K562 (cell line): ENCODE measurements at regions not wholly inside any gene's neighbourhood (a gene's known extent, or its start where the extent isn't known, plus 50 kb on each side); places are given as distances from the start of the nearest gene placed in this dataset.
A peak's percentile ranks its signal among the peaks of the same experiment; 100 is the strongest.

Experiments
- ATAC-seq: fragments of 200-7000 bp; cut with Tn5 transposase; 3 replicates; pipeline ENCODE4 v1.9.1; 2020; ENCODE audit warnings: moderate library complexity
- BruUV-seq: library from RNA; stranded (reverse); fragments of 400-500 nt; replicated peaks from 2 replicates; lab custom pipeline; 2021; lab: Mats Ljungman, UMichigan
- CTCF ChIA-PET: fragments of 300-600 bp; formaldehyde crosslinking; extraction: SDS; loops from one replicate; lab custom pipeline; 2021; ENCODE audit warnings: low intra/inter-chr PET ratio; lab: Yijun Ruan, JAX
- POLR2A ChIA-PET: fragments of 300-600, 350-650 bp; sonication (Branson Sonifier 250); formaldehyde crosslinking; extraction: SDS; loops from one replicate; lab custom pipeline; 2021; ENCODE audit warnings: antibody characterized with exemption, inconsistent platforms; lab: Yijun Ruan, JAX
- DNase-seq, 4 experiments: peaks; one replicate each; pipeline versions ENCODE4 v3.0.0 to v3.0.0-alpha.2; 2011 to 2018; ENCODE audit warnings: low spot score in 3 of 4, mixed read lengths in 3 of 4; ENCODE audit errors: extremely low read depth in 1 of 4
- FAIRE-seq: peaks from 2 replicates; lab custom pipeline; 2011; peaks lifted over from hg19 to GRCh38; lab: Jason Lieb, UNC
- H2AFZ ChIP-seq: 2 replicates; pipeline ENCODE4 v1.6.0; 2011; ENCODE audit warnings: low read depth, low read length, control low read depth, inconsistent platforms
- H3K27ac ChIP-seq: fragments of 200-600 bp; 3 replicates; pipeline ENCODE4 v1.8.0; 2011; ENCODE audit warnings: low read depth, mild to moderate bottlenecking, control low read depth, inconsistent platforms, low read length, moderate library complexity, mixed read lengths; ENCODE audit errors: extremely low read depth
- H3K27me3 ChIP-seq, 2 experiments: fragments of 300-600 bp in 1 of 2; 2 replicates in 1 of 2; 3 replicates in 1 of 2; pipeline versions ENCODE4 v1.6.0 to v1.8.0; 2011; ENCODE audit warnings: inconsistent platforms in 2 of 2, low read length in 2 of 2, mild to moderate bottlenecking in 1 of 2, mixed read lengths in 1 of 2, moderate library complexity in 1 of 2; ENCODE audit not compliant: control insufficient read depth in 2 of 2, insufficient read depth in 2 of 2
- H3K36me3 ChIP-seq: fragments of 300-600 bp; 3 replicates; pipeline ENCODE4 v1.8.0; 2011; ENCODE audit warnings: mild to moderate bottlenecking, low read length, inconsistent platforms; ENCODE audit not compliant: control insufficient read depth, insufficient read depth
- H3K4me1 ChIP-seq, 2 experiments: fragments of 200-600 bp in 1 of 2; replicated peaks in 1 of 2; 2 replicates in 1 of 2; 3 replicates in 1 of 2; pipeline versions ENCODE4 v1.5.1 to v1.8.0; 2011; ENCODE audit warnings: inconsistent platforms in 2 of 2, low read length in 2 of 2, mild to moderate bottlenecking in 1 of 2, mixed read lengths in 1 of 2, moderate library complexity in 1 of 2; ENCODE audit not compliant: control insufficient read depth in 2 of 2, insufficient read depth in 2 of 2
- H3K4me2 ChIP-seq: 2 replicates; pipeline ENCODE4 v1.6.1; 2011; ENCODE audit warnings: low read length, control low read depth, inconsistent platforms, mixed read lengths; ENCODE audit not compliant: insufficient read depth
- H3K4me3 ChIP-seq: fragments of 200-600 bp; sonication (generic), shearing (Covaris generic); 2 replicates; pipeline ENCODE4 v1.5.1; 2016; ENCODE audit warnings: control low read depth, inconsistent platforms
- H3K79me2 ChIP-seq: fragments of 200-600 bp; 3 replicates; pipeline ENCODE4 v1.8.0; 2011; ENCODE audit warnings: low read length, inconsistent platforms; ENCODE audit not compliant: control insufficient read depth, insufficient read depth
- H3K9ac ChIP-seq, 2 experiments: 2 replicates each; pipeline versions ENCODE4 v1.6.0 to v1.6.1; 2011; ENCODE audit warnings: low read depth in 2 of 2, low read length in 2 of 2, control low read depth in 1 of 2, inconsistent platforms in 1 of 2, mild to moderate bottlenecking in 1 of 2, mixed read lengths in 1 of 2; ENCODE audit not compliant: insufficient read depth in 1 of 2
- H3K9me1 ChIP-seq: one replicate; pipeline ENCODE4 v1.6.0; 2011; ENCODE audit warnings: inconsistent platforms, mild to moderate bottlenecking, low read length, moderate library complexity; ENCODE audit not compliant: control insufficient read depth, insufficient read depth
- H3K9me3 ChIP-seq: replicated peaks from 2 replicates; pipeline ENCODE4 v1.5.1; 2011; ENCODE audit warnings: low read depth, low read length, inconsistent platforms; ENCODE audit not compliant: control insufficient read depth, insufficient read depth
- H4K20me1 ChIP-seq: replicated peaks from 2 replicates; pipeline ENCODE4 v1.6.1; 2011; ENCODE audit warnings: low read length, inconsistent platforms, mixed read lengths; ENCODE audit not compliant: control insufficient read depth, insufficient read depth
- FOSL1 ChIP-seq: fragments of 200-800 bp; sonication (Bioruptor generic); conservative IDR thresholded peaks from 2 replicates; pipeline ENCODE4 v1.6.1; 2016; ENCODE audit warnings: missing genetic modification characterization, missing compliant biosample characterization
- MYNN ChIP-seq, 2 experiments: sonication (generic); formaldehyde crosslinking in 1 of 2; IDR thresholded peaks; 2 replicates each; pipeline versions ENCODE4 v1.5.0 to v1.6.1; 2016 to 2020; ENCODE audit warnings: antibody characterized with exemption in 1 of 2, missing genetic modification reagents in 1 of 2
- POLR2G ChIP-seq: fragments of 200-400 bp; formaldehyde crosslinking; IDR thresholded peaks from 2 replicates; pipeline ENCODE4 v1.6.1; 2017; ENCODE audit warnings: low read depth, mild to moderate bottlenecking, antibody characterized with exemption, low read length, moderate library complexity
- POU5F1 ChIP-seq: fragments of 150-350 bp; IDR thresholded peaks from 2 replicates; pipeline ENCODE4 v1.6.1; 2014; ENCODE audit warnings: borderline replicate concordance, low read length, low read depth, mild to moderate bottlenecking; ENCODE audit not compliant: partially characterized antibody
- PTTG1 ChIP-seq: fragments of 450-650 bp; IDR thresholded peaks from 2 replicates; pipeline ENCODE4 v1.6.1; 2016; ENCODE audit warnings: low read depth, mild to moderate bottlenecking, missing genetic modification characterization, missing compliant biosample characterization
- RAD51 ChIP-seq: fragments of 450-650 bp; IDR thresholded peaks from 2 replicates; pipeline ENCODE4 v1.7.1; 2016; ENCODE audit warnings: low read depth, mild to moderate bottlenecking, borderline replicate concordance
- STAT6 ChIP-seq: sonication (generic); formaldehyde crosslinking; IDR thresholded peaks from 2 replicates; pipeline ENCODE4 v1.8.1; 2023; ENCODE audit warnings: mild to moderate bottlenecking, missing genetic modification reagents
- TFE3 ChIP-seq: fragments of 450-650 bp; formaldehyde crosslinking; IDR thresholded peaks from 2 replicates; pipeline ENCODE4 v1.4.0; 2020; ENCODE audit warnings: mild to moderate bottlenecking, mixed read lengths
- TRIM25 ChIP-seq: fragments of 450-650 bp; IDR thresholded peaks from 2 replicates; pipeline ENCODE4 v1.7.0; 2016; ENCODE audit warnings: borderline replicate concordance
- USF2 ChIP-seq: sonication (generic); formaldehyde crosslinking; IDR thresholded peaks from 2 replicates; pipeline ENCODE4 v1.5.0; 2020; ENCODE audit warnings: missing genetic modification reagents
- ZEB2 ChIP-seq: fragments of 450-650 bp; IDR thresholded peaks from 2 replicates; pipeline ENCODE4 v1.6.1; 2016
- ZNF57 ChIP-seq: fragments of 450-650 bp; formaldehyde crosslinking; IDR thresholded peaks from 2 replicates; pipeline ENCODE4 v1.4.0; 2020; ENCODE audit warnings: mild to moderate bottlenecking, moderate library complexity
- WGBS: fragments of 100-300 bp; shearing (Covaris generic); methylation state at CpG from one replicate; pipeline ENCODE4 v1.1.6; 2016; ENCODE audit warnings: low coverage, mixed read lengths; ENCODE audit not compliant: insufficient coverage; ENCODE audit errors: missing lambda C conversion rate; 5-methylcytosine and 5-hydroxymethylcytosine counted together
- in situ Hi-C: fragments of 300-500 bp; cut with MboI; formaldehyde crosslinking; loops from 4 replicates; pipeline ENCODE4 v1.15.0; 2018; ENCODE audit warnings: inconsistent platforms, mixed read lengths
- intact Hi-C: fragments of 100-400 bp; cut with micrococcal nuclease; formaldehyde crosslinking; loops from 2 replicates; pipeline ENCODE4 v1.14.2; 2022

- TF ChIP-seq TRIM25 (no peak), POLR2G (no peak), PTTG1 (tag) (no peak), ZNF57 (CRISPR knock-in tag) (no peak), ZEB2 (no peak)
- TF ChIP-seq, all 486 proteins: peak for 0
Measured at GRCh38 chr9:89923174-89923573, 318.4 kb downstream of the GADD45G start (continued).

GRCh38 chr9:89923961-89924504, 319.2 kb downstream of the GADD45G start:
- CTCF ChIA-PET: interaction anchor here (0.6 kb wide), 1 partner anchor 326 kb away, joined by 3 read pairs; no protein-coding TSS in a partner anchor
- Histone ChIP-seq H3K79me2 (no peaks in the 10 kb centered on the region), H3K27me3 (peaks cover 0 to 21% of the 10 kb centered on the region in 2 experiments; a peak in 2 of 5 replicates), H3K27ac (no peak overlapping the region), H3K4me3 (no peak overlapping the region), H2AFZ (no peak overlapping the region), H3K9me3 (no peaks in the 10 kb centered on the region), H4K20me1 (no peaks in the 10 kb centered on the region), H3K4me1 (no peaks in the 10 kb centered on the region; a peak in 1 of 5 replicates), H3K9ac (no peak overlapping the region), H3K36me3 (no peaks in the 10 kb centered on the region), H3K4me2 (no peak overlapping the region), H3K9me1 (no peaks in the 10 kb centered on the region)
- 0 out of 2 replicates have a peak, but pooled peaks have one; percentile 28 for TF ChIP-seq RAD51
- TF ChIP-seq STAT6 (CRISPR knock-in tag): no peak
- peak; percentile 57 for TF ChIP-seq TFE3
- peak; percentile 53 for TF ChIP-seq FOSL1 (tag)
- peak; percentile 42 for TF ChIP-seq USF2
- TF ChIP-seq POU5F1: no peak
- TF ChIP-seq MYNN (IDR thresholded peaks at IDR 0.05): no peak
- TF ChIP-seq MYNN (CRISPR knock-in tag; IDR thresholded peaks at IDR 0.05): no peak
- FAIRE-seq: no peak
- ATAC-seq: no peak
- peak in 2 of 4 experiments; percentile 1 to 5 for DNase-seq
- POLR2A ChIA-PET: interaction anchor here (0.6 kb wide), 1 partner anchor 34 kb away, joined by 3 read pairs; no protein-coding TSS in a partner anchor
- WGBS: 2% methylated on average over 12 of the region's 12 CpGs
- in situ Hi-C loops: no loop called here
- BruUV-seq: no TSS peak
- intact Hi-C loops: no loop called here
